Astrocyte (in vitro differentiated cells and primary cell): ENCODE measurements at regions not wholly inside any gene's neighbourhood (a gene's known extent, or its start where the extent isn't known, plus 50 kb on each side); places are given as distances from the start of the nearest gene placed in this dataset.
A peak's percentile ranks its signal among the peaks of the same experiment; 100 is the strongest.

Experiments
- DNase-seq: peaks from one replicate; pipeline ENCODE4 v3.0.0-alpha.2; 2010; ENCODE audit warnings: low read depth
- FAIRE-seq: peaks from 2 replicates; lab custom pipeline; 2011; peaks lifted over from hg19 to GRCh38; lab: Jason Lieb, UNC
- H2AFZ ChIP-seq: 2 replicates; pipeline ENCODE4 v1.6.0; 2012; ENCODE audit warnings: low read depth, low read length, inconsistent platforms
- H3K27ac ChIP-seq: 2 replicates; pipeline ENCODE4 v1.5.1; 2011; ENCODE audit warnings: low read depth, low read length, inconsistent platforms
- H3K27me3 ChIP-seq: 2 replicates; pipeline ENCODE4 v1.6.0; 2011; ENCODE audit warnings: low read length, inconsistent platforms; ENCODE audit not compliant: insufficient read depth
- H3K36me3 ChIP-seq: 2 replicates; pipeline ENCODE4 v1.5.1; 2011; ENCODE audit warnings: low read length, inconsistent platforms; ENCODE audit not compliant: insufficient read depth
- H3K4me1 ChIP-seq: 2 replicates; pipeline ENCODE4 v1.5.1; 2011; ENCODE audit warnings: low read length, inconsistent platforms; ENCODE audit not compliant: insufficient read depth
- H3K4me2 ChIP-seq: 2 replicates; pipeline ENCODE4 v1.6.0; 2012; ENCODE audit warnings: low read length, inconsistent platforms
- H3K4me3 ChIP-seq: 2 replicates; pipeline ENCODE4 v1.5.1; 2011; ENCODE audit warnings: low read depth, mild to moderate bottlenecking, low read length, inconsistent platforms; ENCODE audit not compliant: insufficient read depth
- H3K79me2 ChIP-seq: 2 replicates; pipeline ENCODE4 v1.6.0; 2012; ENCODE audit warnings: mild to moderate bottlenecking, low read length, inconsistent platforms; ENCODE audit not compliant: insufficient read depth
- H3K9ac ChIP-seq: 2 replicates; pipeline ENCODE4 v1.6.0; 2012; ENCODE audit warnings: mild to moderate bottlenecking, low read length, inconsistent platforms
- H3K9me3 ChIP-seq: 2 replicates; pipeline ENCODE4 v1.5.1; 2012; ENCODE audit warnings: low read depth, mild to moderate bottlenecking, low read length, inconsistent platforms; ENCODE audit not compliant: insufficient read depth
- H4K20me1 ChIP-seq: 2 replicates; pipeline ENCODE4 v1.6.0; 2012; ENCODE audit warnings: low read length, inconsistent platforms; ENCODE audit not compliant: insufficient read depth
- H3K27ac Mint-ChIP-seq: one replicate; pipeline ENCODE4 v1.8.0; 2021; ENCODE audit warnings: mild to moderate bottlenecking, mixed read lengths; ENCODE audit not compliant: unreplicated experiment
- H3K27me3 Mint-ChIP-seq: one replicate; pipeline ENCODE4 v1.8.0; 2021; ENCODE audit warnings: low read depth, mixed read lengths; ENCODE audit not compliant: unreplicated experiment
- H3K36me3 Mint-ChIP-seq: one replicate; pipeline ENCODE4 v1.8.0; 2021; ENCODE audit warnings: low read depth, mixed read lengths; ENCODE audit not compliant: unreplicated experiment
- H3K4me1 Mint-ChIP-seq: one replicate; pipeline ENCODE4 v1.8.0; 2021; ENCODE audit warnings: low read depth, mixed read lengths; ENCODE audit not compliant: unreplicated experiment
- H3K4me3 Mint-ChIP-seq: one replicate; pipeline ENCODE4 v1.8.0; 2021; ENCODE audit warnings: mild to moderate bottlenecking, moderate library complexity, mixed read lengths; ENCODE audit not compliant: unreplicated experiment
- H3K9me3 Mint-ChIP-seq: one replicate; pipeline ENCODE4 v1.8.0; 2021; ENCODE audit warnings: mild to moderate bottlenecking, mixed read lengths; ENCODE audit not compliant: unreplicated experiment
- EZH2 ChIP-seq: IDR thresholded peaks from 2 replicates; pipeline ENCODE4 v1.6.1; 2012; ENCODE audit warnings: mild to moderate bottlenecking, low read length, inconsistent platforms; ENCODE audit not compliant: insufficient read depth
- TF ChIP-seq, protein P1 (sequence below): IDR thresholded peaks from 2 replicates; pipeline ENCODE4 v1.5.1; 2011; ENCODE audit warnings: low read depth, mild to moderate bottlenecking, inconsistent platforms, low read length, moderate library complexity; ENCODE audit not compliant: insufficient read depth

DNA sequence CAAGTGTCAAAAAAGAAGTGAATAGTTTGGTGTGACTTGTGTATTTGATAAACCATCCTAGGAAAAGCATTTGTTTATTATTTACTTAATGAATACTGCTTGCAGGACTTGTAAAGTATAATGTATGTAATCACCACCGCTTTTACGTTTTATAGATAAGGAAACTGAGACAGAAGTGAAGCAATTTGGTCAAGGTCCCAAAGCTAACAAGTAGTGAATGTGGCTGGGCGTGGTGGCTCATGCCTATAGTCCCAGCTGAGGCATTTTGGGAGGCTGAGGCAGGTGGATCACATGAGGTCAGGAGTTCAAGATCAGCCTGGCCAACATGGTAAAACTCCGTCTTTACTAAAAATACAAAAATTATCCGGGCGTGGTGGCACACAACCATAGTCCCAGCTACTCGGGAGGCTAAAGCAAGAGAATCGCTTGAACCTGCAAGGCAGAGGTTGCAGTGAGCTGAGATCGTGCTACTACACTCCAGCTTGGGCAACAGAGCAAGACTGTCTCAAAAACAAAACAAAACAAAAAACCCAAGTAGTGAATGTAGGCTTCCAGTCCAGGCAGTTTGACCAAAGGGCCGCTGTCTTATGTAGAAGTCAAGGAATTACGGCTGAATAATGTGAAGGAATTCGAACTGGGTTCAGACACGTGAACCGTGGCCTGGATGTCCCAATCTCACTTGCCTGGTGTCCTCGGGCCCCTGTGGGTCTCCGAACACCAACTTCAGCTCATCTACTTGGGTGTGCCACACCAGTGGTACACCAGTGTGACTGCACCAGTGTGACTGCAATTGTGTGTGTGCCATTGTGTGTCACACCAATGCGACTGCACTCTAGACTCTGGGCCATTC, 88.3 kb upstream of the MED13L start:
- no peaks in the 10 kb centered on the region for H3K27me3 Mint-ChIP-seq
- no peak for FAIRE-seq

DNA sequence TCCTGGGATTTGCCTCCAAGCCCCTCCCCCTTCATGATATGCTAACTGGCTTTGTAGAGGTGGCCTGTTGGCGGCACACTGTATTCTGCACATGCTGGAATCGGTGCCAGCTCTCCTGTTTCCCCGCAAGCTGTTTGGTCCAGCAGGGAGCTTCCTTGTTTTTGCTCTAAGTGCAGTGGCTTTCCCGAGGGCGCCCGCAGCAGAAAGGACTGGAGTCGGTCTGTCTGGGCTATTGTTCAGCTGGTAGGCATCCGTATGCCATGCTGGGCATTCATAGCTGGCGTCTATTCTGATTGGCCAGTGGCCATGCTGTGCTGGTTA, 88.9 kb upstream of the MED13L start:
- Histone ChIP-seq H2AFZ (peak overlapping the region; percentile 12), H3K4me1 (peaks cover 4% of the 10 kb centered on the region), H3K4me2 (no peak overlapping the region), H3K9me3 (peaks cover 3% of the 10 kb centered on the region), H3K9ac (no peak overlapping the region), H3K79me2 (no peaks in the 10 kb centered on the region), H4K20me1 (no peaks in the 10 kb centered on the region), H3K27ac (no peak overlapping the region), H3K36me3 (no peaks in the 10 kb centered on the region), H3K4me3 (no peak overlapping the region), H3K27me3 (no peaks in the 10 kb centered on the region)
- FAIRE-seq (no peak), DNase-seq (no peak)
- TF ChIP-seq, protein P1, sequence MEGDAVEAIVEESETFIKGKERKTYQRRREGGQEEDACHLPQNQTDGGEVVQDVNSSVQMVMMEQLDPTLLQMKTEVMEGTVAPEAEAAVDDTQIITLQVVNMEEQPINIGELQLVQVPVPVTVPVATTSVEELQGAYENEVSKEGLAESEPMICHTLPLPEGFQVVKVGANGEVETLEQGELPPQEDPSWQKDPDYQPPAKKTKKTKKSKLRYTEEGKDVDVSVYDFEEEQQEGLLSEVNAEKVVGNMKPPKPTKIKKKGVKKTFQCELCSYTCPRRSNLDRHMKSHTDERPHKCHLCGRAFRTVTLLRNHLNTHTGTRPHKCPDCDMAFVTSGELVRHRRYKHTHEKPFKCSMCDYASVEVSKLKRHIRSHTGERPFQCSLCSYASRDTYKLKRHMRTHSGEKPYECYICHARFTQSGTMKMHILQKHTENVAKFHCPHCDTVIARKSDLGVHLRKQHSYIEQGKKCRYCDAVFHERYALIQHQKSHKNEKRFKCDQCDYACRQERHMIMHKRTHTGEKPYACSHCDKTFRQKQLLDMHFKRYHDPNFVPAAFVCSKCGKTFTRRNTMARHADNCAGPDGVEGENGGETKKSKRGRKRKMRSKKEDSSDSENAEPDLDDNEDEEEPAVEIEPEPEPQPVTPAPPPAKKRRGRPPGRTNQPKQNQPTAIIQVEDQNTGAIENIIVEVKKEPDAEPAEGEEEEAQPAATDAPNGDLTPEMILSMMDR = no peak
- TF ChIP-seq EZH2 = no peak
- Mint-ChIP-seq H3K4me1 (peaks cover 8% of the 10 kb centered on the region), H3K9me3 (peaks cover 7% of the 10 kb centered on the region), H3K27ac (no peak overlapping the region), H3K4me3 (no peak overlapping the region), H3K27me3 (no peaks in the 10 kb centered on the region), H3K36me3 (no peaks in the 10 kb centered on the region)

More for the DNA sequence above, 88.3 kb upstream of the MED13L start:
- peaks cover 7% of the 10 kb centered on the region for H3K9me3 Mint-ChIP-seq
- H3K27ac Mint-ChIP-seq = no peak overlapping the region
- no peaks in the 10 kb centered on the region for H3K79me2 ChIP-seq
- H3K27ac ChIP-seq = no peak overlapping the region
- H3K36me3 ChIP-seq = no peaks in the 10 kb centered on the region
- TF ChIP-seq, protein P1 = no peak
- TF ChIP-seq EZH2 = no peak
- H2AFZ ChIP-seq = peak overlapping the region; percentile 12
- peaks cover 3% of the 10 kb centered on the region for H3K9me3 ChIP-seq
- H4K20me1 ChIP-seq = no peaks in the 10 kb centered on the region
- H3K4me3 Mint-ChIP-seq = no peak overlapping the region
- H3K27me3 ChIP-seq = no peaks in the 10 kb centered on the region
- H3K9ac ChIP-seq = no peak overlapping the region
- peaks cover 2% of the 10 kb centered on the region for H3K4me1 ChIP-seq
- no peaks in the 10 kb centered on the region for H3K36me3 Mint-ChIP-seq
- H3K4me2 ChIP-seq = no peak overlapping the region
- DNase-seq = no peak
- H3K4me1 Mint-ChIP-seq = peaks cover 8% of the 10 kb centered on the region
- no peak overlapping the region for H3K4me3 ChIP-seq

DNA sequence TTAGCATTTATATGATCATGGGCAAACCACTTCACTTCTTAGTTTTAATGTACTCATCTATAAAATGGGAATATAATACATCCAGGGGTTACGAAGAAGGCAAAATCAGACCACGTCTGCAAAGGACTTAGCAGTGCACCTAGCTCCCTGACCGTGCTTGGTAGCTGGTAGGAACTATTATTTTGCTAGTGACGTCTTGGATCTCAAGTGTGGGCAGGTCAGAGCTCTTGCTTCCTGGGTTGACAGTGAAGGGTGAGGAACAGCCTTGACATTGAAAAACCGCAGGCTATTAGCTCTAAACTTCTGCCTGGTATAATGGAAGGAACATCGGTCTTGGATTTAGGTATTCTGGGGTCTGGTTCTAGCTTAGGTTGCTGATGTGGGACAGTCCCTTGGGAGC, 89.3 kb upstream of the MED13L start:
- no peak overlapping the region for H3K27ac Mint-ChIP-seq
- H3K4me3 Mint-ChIP-seq = no peak overlapping the region
- H3K4me1 Mint-ChIP-seq = peaks cover 8% of the 10 kb centered on the region
- no peaks in the 10 kb centered on the region for H3K79me2 ChIP-seq
- no peak overlapping the region for H3K4me2 ChIP-seq
- no peak overlapping the region for H3K4me3 ChIP-seq
- FAIRE-seq (no peak), DNase-seq (no peak)
- no peak overlapping the region for H2AFZ ChIP-seq
- H3K36me3 ChIP-seq = no peaks in the 10 kb centered on the region
- peaks cover 4% of the 10 kb centered on the region for H3K4me1 ChIP-seq
- no peaks in the 10 kb centered on the region for H3K27me3 Mint-ChIP-seq
- H4K20me1 ChIP-seq = no peaks in the 10 kb centered on the region
- no peaks in the 10 kb centered on the region for H3K27me3 ChIP-seq
- H3K9me3 Mint-ChIP-seq = peaks cover 7% of the 10 kb centered on the region
- H3K36me3 Mint-ChIP-seq = no peaks in the 10 kb centered on the region
- H3K9me3 ChIP-seq = peaks cover 3% of the 10 kb centered on the region
- H3K27ac ChIP-seq = no peak overlapping the region
- no peak overlapping the region for H3K9ac ChIP-seq
- TF ChIP-seq EZH2 = no peak
- TF ChIP-seq, protein P1 = no peak
